HG02938 (cell line): ENCODE measurements at regions not wholly inside any gene's neighbourhood (a gene's known extent, or its start where the extent isn't known, plus 50 kb on each side); places are given as distances from the start of the nearest gene placed in this dataset.

Source experiments
- ATAC-seq: cut with Tn5 transposase; IDR thresholded peaks from one replicate; pipeline ENCODE4 v1.9.1; 2021; ENCODE audit warnings: mild to moderate bottlenecking, moderate library complexity; ENCODE audit not compliant: unreplicated experiment

GRCh38 chr3:137201066-137201465 lies 243.3 kb downstream of the IL20RB start:
- no peak for ATAC-seq

GRCh38 chr3:137202941-137203340 lies 245.2 kb downstream of the IL20RB start:
- ATAC-seq, result no peak

GRCh38 chr3:137204409-137204808 lies 246.6 kb downstream of the IL20RB start:
- ATAC-seq, result no peak

- no peak for ATAC-seq
Measured at GRCh38 chr3:137205394-137206045, 247.7 kb downstream of the IL20RB start.

- no peak for ATAC-seq
Measured at GRCh38 chr3:137207616-137208015, 249.8 kb downstream of the IL20RB start.

- ATAC-seq, result no peak
Measured at GRCh38 chr3:137217733-137218132, 259.9 kb downstream of the IL20RB start.

GRCh38 chr3:137219801-137220445 lies 262.1 kb downstream of the IL20RB start:
- no peak for ATAC-seq

GRCh38 chr3:137222736-137223225 lies 265.0 kb downstream of the IL20RB start:
- no peak for ATAC-seq

GRCh38 chr3:137224464-137224863 lies 266.7 kb downstream of the IL20RB start:
- no peak for ATAC-seq

- no peak for ATAC-seq
Measured at GRCh38 chr3:137242836-137243400, 285.1 kb downstream of the IL20RB start.

GRCh38 chr3:137246491-137246890 lies 288.7 kb downstream of the IL20RB start:
- ATAC-seq, result no peak

GRCh38 chr3:137249311-137249940 lies 291.6 kb downstream of the IL20RB start:
- ATAC-seq, result no peak

GRCh38 chr3:137259089-137259488 lies 301.3 kb downstream of the IL20RB start:
- ATAC-seq, result no peak

GRCh38 chr3:137259701-137260100 lies 301.9 kb downstream of the IL20RB start:
- ATAC-seq, result no peak

GRCh38 chr3:137264071-137264820 lies 306.5 kb downstream of the IL20RB start:
- ATAC-seq, result no peak

GRCh38 chr3:137264843-137265330 lies 307.1 kb downstream of the IL20RB start:
- no peak for ATAC-seq

GRCh38 chr3:137282871-137283270 lies 325.1 kb downstream of the IL20RB start:
- ATAC-seq, result no peak

- no peak for ATAC-seq
Measured at GRCh38 chr3:137285924-137286323, 328.1 kb downstream of the IL20RB start.

GRCh38 chr3:137293086-137293485 lies 335.3 kb downstream of the IL20RB start:
- ATAC-seq, result no peak

GRCh38 chr3:137294139-137294538 lies 336.4 kb downstream of the IL20RB start:
- ATAC-seq, result no peak

- ATAC-seq, result no peak
Measured at GRCh38 chr3:137294839-137295238, 337.1 kb downstream of the IL20RB start.
